H9 (cell line): ENCODE measurements at regions not wholly inside any gene's neighbourhood (a gene's known extent, or its start where the extent isn't known, plus 50 kb on each side); places are given as distances from the start of the nearest gene placed in this dataset.

Experiments used
- DNase-seq: peaks from one replicate; pipeline ENCODE4 v3.0.0-alpha.2; 2017
- H2AFZ ChIP-seq: one replicate; pipeline ENCODE4 v1.6.1; 2013; ENCODE audit warnings: mild to moderate bottlenecking, low read length, control low read depth, moderate library complexity
- H2AK5ac ChIP-seq: 2 replicates; pipeline ENCODE4 v1.6.1; 2013; ENCODE audit warnings: low read length, control low read depth, mixed read lengths; ENCODE audit not compliant: insufficient read length
- H2BK120ac ChIP-seq: one replicate; pipeline ENCODE4 v1.6.1; 2013; ENCODE audit warnings: low read depth, mild to moderate bottlenecking, low read length, control low read depth, inconsistent platforms; ENCODE audit not compliant: poor library complexity, severe bottlenecking
- H2BK12ac ChIP-seq: 2 replicates; pipeline ENCODE4 v1.6.1; 2013; ENCODE audit warnings: low read length, control low read depth, mixed read lengths, low read depth; ENCODE audit not compliant: insufficient read length
- H2BK15ac ChIP-seq: 2 replicates; pipeline ENCODE4 v1.6.1; 2013; ENCODE audit warnings: low read depth, low read length, control low read depth
- H2BK20ac ChIP-seq: one replicate; pipeline ENCODE4 v1.6.1; 2013; ENCODE audit warnings: low read depth, mild to moderate bottlenecking, low read length, control low read depth, inconsistent platforms; ENCODE audit not compliant: poor library complexity, severe bottlenecking
- H2BK5ac ChIP-seq: 2 replicates; pipeline ENCODE4 v1.6.1; 2013; ENCODE audit warnings: low read length, control low read depth, mixed read lengths; ENCODE audit not compliant: insufficient read length
- H3K14ac ChIP-seq: 2 replicates; pipeline ENCODE4 v1.6.1; 2013; ENCODE audit warnings: low read length, control low read depth; ENCODE audit not compliant: insufficient read depth
- H3K18ac ChIP-seq: 2 replicates; pipeline ENCODE4 v1.6.1; 2013; ENCODE audit warnings: low read depth, mild to moderate bottlenecking, mixed read lengths, low read length, control low read depth; ENCODE audit not compliant: insufficient read length
- H3K23ac ChIP-seq: 2 replicates; pipeline ENCODE4 v1.6.1; 2013; ENCODE audit warnings: low read length, control low read depth, mixed read lengths, low read depth; ENCODE audit not compliant: insufficient read length
- H3K23me2 ChIP-seq: 2 replicates; pipeline ENCODE4 v1.6.1; 2013; ENCODE audit warnings: low read depth, mild to moderate bottlenecking, mixed read lengths, low read length, control low read depth; ENCODE audit not compliant: insufficient read length, poor library complexity, severe bottlenecking
- H3K27ac ChIP-seq: 2 replicates; pipeline ENCODE4 v1.5.1; 2013; ENCODE audit warnings: low read length, control low read depth, mixed read lengths, low read depth; ENCODE audit not compliant: insufficient read length
- H3K27me3 ChIP-seq: 2 replicates; pipeline ENCODE4 v1.6.1; 2013; ENCODE audit warnings: low read length, control low read depth, inconsistent platforms; ENCODE audit not compliant: insufficient read depth
- H3K4ac ChIP-seq: 2 replicates; pipeline ENCODE4 v1.6.1; 2013; ENCODE audit warnings: low read depth, mild to moderate bottlenecking, control low read depth, inconsistent platforms, low read length, moderate library complexity
- H3K4me1 ChIP-seq: 2 replicates; pipeline ENCODE4 v1.6.1; 2013; ENCODE audit warnings: low read length, control low read depth, inconsistent platforms; ENCODE audit not compliant: insufficient read depth
- H3K4me2 ChIP-seq: 2 replicates; pipeline ENCODE4 v1.6.1; 2013; ENCODE audit warnings: low read length, control low read depth, mixed read lengths; ENCODE audit not compliant: insufficient read length, insufficient read depth
- H3K56ac ChIP-seq: 2 replicates; pipeline ENCODE4 v1.6.1; 2013; ENCODE audit warnings: low read depth, mild to moderate bottlenecking, mixed read lengths, low read length, control low read depth; ENCODE audit not compliant: insufficient read length
- H3K79me1 ChIP-seq: 2 replicates; pipeline ENCODE4 v1.6.1; 2013; ENCODE audit warnings: low read depth, mild to moderate bottlenecking, moderate library complexity, low read length, control low read depth, inconsistent platforms; ENCODE audit not compliant: insufficient read depth, poor library complexity, severe bottlenecking
- H3K79me2 ChIP-seq: 2 replicates; pipeline ENCODE4 v1.6.1; 2013; ENCODE audit warnings: low read length, control low read depth, inconsistent platforms; ENCODE audit not compliant: insufficient read depth
- H3K9ac ChIP-seq: 2 replicates; pipeline ENCODE4 v1.6.1; 2013; ENCODE audit warnings: low read length, control low read depth, mixed read lengths; ENCODE audit not compliant: insufficient read length; ENCODE audit errors: extremely low read depth
- H3K9me3 ChIP-seq: one replicate; pipeline ENCODE4 v1.6.1; 2013; ENCODE audit warnings: low read depth, low read length, inconsistent platforms; ENCODE audit not compliant: control insufficient read depth
- H3T11ph ChIP-seq: one replicate; pipeline ENCODE4 v1.6.1; 2013; ENCODE audit warnings: mild to moderate bottlenecking, low read length, control low read depth, inconsistent platforms
- H4K20me1 ChIP-seq: one replicate; pipeline ENCODE4 v1.6.1; 2013; ENCODE audit not compliant: control insufficient read depth, insufficient read length, insufficient read depth
- H4K5ac ChIP-seq: 2 replicates; pipeline ENCODE4 v1.6.1; 2013; ENCODE audit warnings: low read depth, mild to moderate bottlenecking, mixed read lengths, low read length, control low read depth; ENCODE audit not compliant: insufficient read length
- H4K8ac ChIP-seq: replicated peaks from 2 replicates; pipeline ENCODE4 v1.6.1; 2013; ENCODE audit warnings: low read length, control low read depth, mixed read lengths, low read depth; ENCODE audit not compliant: insufficient read length
- H4K91ac ChIP-seq: 2 replicates; pipeline ENCODE4 v1.6.1; 2013; ENCODE audit warnings: low read depth, mild to moderate bottlenecking, moderate library complexity, mixed read lengths, low read length, control low read depth; ENCODE audit not compliant: insufficient read length
- H3K27ac Mint-ChIP-seq, 3 experiments: 2 replicates in 2 of 3; 3 replicates in 1 of 3; pipeline ENCODE4 v1.8.0; 2020 to 2021; ENCODE audit warnings: mixed read lengths in 3 of 3, mild to moderate bottlenecking in 1 of 3, moderate library complexity in 1 of 3
- H3K27me3 Mint-ChIP-seq: 2 replicates; pipeline ENCODE4 v1.8.0; 2021; ENCODE audit warnings: low read depth, mild to moderate bottlenecking, moderate library complexity, mixed read lengths
- H3K36me3 Mint-ChIP-seq, 3 experiments: 2 replicates in 2 of 3; 3 replicates in 1 of 3; pipeline ENCODE4 v1.8.0; 2020 to 2021; ENCODE audit warnings: low read depth in 3 of 3, mixed read lengths in 3 of 3; ENCODE audit not compliant: insufficient read depth in 1 of 3
- H3K4me1 Mint-ChIP-seq, 2 experiments: 2 replicates each; pipeline ENCODE4 v1.8.0; 2020; ENCODE audit warnings: mixed read lengths in 2 of 2
- H3K4me3 Mint-ChIP-seq, 2 experiments: 2 replicates in 1 of 2; 3 replicates in 1 of 2; pipeline ENCODE4 v1.8.0; 2020 to 2021; ENCODE audit warnings: mild to moderate bottlenecking in 2 of 2, mixed read lengths in 2 of 2, moderate library complexity in 1 of 2
- H3K9me3 Mint-ChIP-seq, 2 experiments: 2 replicates in 1 of 2; 3 replicates in 1 of 2; pipeline ENCODE4 v1.8.0; 2020; ENCODE audit warnings: mild to moderate bottlenecking in 2 of 2, mixed read lengths in 2 of 2, moderate library complexity in 1 of 2
- CTCF ChIP-seq: fragments of 200-600 bp; sonication (generic); conservative IDR thresholded peaks from 3 replicates; pipeline ENCODE4 v1.8.0; 2021; ENCODE audit warnings: antibody characterized with exemption, mild to moderate bottlenecking
- WGBS: extraction: QIAGEN DNeasy Blood & Tissue Kit; methylation state at CpG from one replicate; pipeline ENCODE4 v1.1.7; 2013; ENCODE audit warnings: missing lambda C conversion rate, low lambda C conversion rate, mixed read lengths; ENCODE audit not compliant: insufficient read length; ENCODE audit errors: extremely low coverage; 5-methylcytosine and 5-hydroxymethylcytosine counted together

- Histone ChIP-seq H3K4me1 (no peaks in the 10 kb centered on the region), H3T11ph (no peak overlapping the region), H2BK12ac (no peak overlapping the region), H2AFZ (no peak overlapping the region), H3K9me3 (no peaks in the 10 kb centered on the region), H4K91ac (no peak overlapping the region), H4K5ac (no peak overlapping the region), H4K8ac (no peak overlapping the region), H3K4me2 (no peak overlapping the region), H3K14ac (no peak overlapping the region), H3K9ac (no peak overlapping the region), H2BK120ac (no peak overlapping the region), H2BK15ac (no peak overlapping the region), H3K4ac (no peak overlapping the region), H3K79me2 (no peaks in the 10 kb centered on the region), H3K79me1 (no peaks in the 10 kb centered on the region), H4K20me1 (no peaks in the 10 kb centered on the region), H2BK5ac (no peak overlapping the region), H3K23ac (no peak overlapping the region), H2AK5ac (no peak overlapping the region), H3K27me3 (no peaks in the 10 kb centered on the region), H3K18ac (no peak overlapping the region), H2BK20ac (no peak overlapping the region), H3K56ac (no peak overlapping the region), H3K27ac (no peak overlapping the region), H3K23me2 (no peaks in the 10 kb centered on the region)
- Mint-ChIP-seq H3K4me1 (peaks cover 29 to 30% of the 10 kb centered on the region in 2 experiments), H3K9me3 (no peaks in the 10 kb centered on the region), H3K27me3 (peaks cover 2% of the 10 kb centered on the region), H3K36me3 (no peaks in the 10 kb centered on the region; a peak in 1 of 7 replicates), H3K27ac (no peak overlapping the region), H3K4me3 (no peak overlapping the region)
- WGBS = no CpG with 5 or more reads among the region's 6 CpGs
- no peak for TF ChIP-seq CTCF
- no peak for DNase-seq
These were observed 76.3 kb downstream of the SOWAHC start for GRCh38 chr2:109690457-109690821.
